ENCODE measurements at regions not wholly inside any gene's neighbourhood (a gene's known extent, or its start where the extent isn't known, plus 50 kb on each side); places are given as distances from the start of the nearest gene placed in this dataset.

DNA sequence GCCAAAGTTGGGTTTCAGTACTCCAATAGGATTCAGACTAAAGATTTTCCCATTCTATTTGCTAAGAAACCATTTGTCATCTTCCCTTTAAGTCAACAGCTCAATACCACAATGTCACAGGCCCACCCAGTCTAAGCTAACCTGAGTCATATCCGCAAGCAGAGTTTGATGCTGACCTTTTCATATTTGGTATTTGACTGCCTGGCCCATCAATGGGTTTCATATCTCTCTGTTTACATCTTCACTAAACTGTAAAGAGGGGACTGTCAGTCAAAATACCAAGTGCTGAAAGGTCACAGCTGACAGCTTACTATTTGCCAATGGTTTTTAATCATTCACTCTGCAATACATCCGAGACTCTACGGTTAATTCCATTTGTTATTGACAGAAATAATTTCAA lies 707.5 kb upstream of the ACTRT1 start:
- POLR2A ChIA-PET: no interaction called here
- Histone ChIP-seq H2AFZ (ENCODE audit: control insufficient read depth, low read depth, low read length) (no peak overlapping the region), H3K4me2 (ENCODE audit: control insufficient read depth, insufficient read depth) (no peak overlapping the region), H3K36me3 (ENCODE audit: control insufficient read depth in 2 of 2, insufficient read depth in 2 of 2, low read length in 1 of 2) (no peaks in the 10 kb centered on the region), H3K4me1 (ENCODE audit: control insufficient read depth, insufficient read depth, low read length) (no peaks in the 10 kb centered on the region), H4K20me1 (ENCODE audit: control insufficient read depth, insufficient read depth) (no peaks in the 10 kb centered on the region), H3K4me3 (no peak overlapping the region), H3K9me3 (replicated peaks; ENCODE audit: control insufficient read depth, insufficient read depth, low read length) (no peaks in the 10 kb centered on the region), H3K27me3 (replicated peaks in 1 of 2; ENCODE audit: control insufficient read depth in 2 of 2, insufficient read depth in 2 of 2, low read length in 1 of 2) (no peaks in the 10 kb centered on the region), H3K9ac (ENCODE audit: control insufficient read depth, insufficient read depth, low read length) (no peak overlapping the region), H3K79me2 (ENCODE audit: control insufficient read depth, insufficient read depth, low read length) (no peaks in the 10 kb centered on the region), H3K27ac (ENCODE audit: control insufficient read depth, insufficient read depth) (no peak overlapping the region)
- FAIRE-seq (no peak), ATAC-seq (no peak), DNase-seq (ENCODE audit: low read depth, low spot score) (no peak)
- SMC1A ChIA-PET (ENCODE audit: uncharacterized antibody, unreplicated experiment): no interaction called here
- RAD21 ChIA-PET (ENCODE audit: unreplicated experiment): no interaction called here
- no peak for TF ChIP-seq ESRRA (IDR thresholded peaks at IDR 0.05; ENCODE audit: low read length)
- no peak for TF ChIP-seq RBBP5 (conservative IDR thresholded peaks at IDR 0.05)
- no peak for TF ChIP-seq BCL11A (IDR thresholded peaks at IDR 0.05; ENCODE audit: low read depth, low read length)
- TF ChIP-seq SPI1 (IDR thresholded peaks at IDR 0.05; ENCODE audit: borderline replicate concordance, insufficient read depth, low read depth, low read length): no peak
- no peak for TF ChIP-seq RUNX3 (IDR thresholded peaks at IDR 0.05; ENCODE audit: low read length)
- TF ChIP-seq, protein P1, sequence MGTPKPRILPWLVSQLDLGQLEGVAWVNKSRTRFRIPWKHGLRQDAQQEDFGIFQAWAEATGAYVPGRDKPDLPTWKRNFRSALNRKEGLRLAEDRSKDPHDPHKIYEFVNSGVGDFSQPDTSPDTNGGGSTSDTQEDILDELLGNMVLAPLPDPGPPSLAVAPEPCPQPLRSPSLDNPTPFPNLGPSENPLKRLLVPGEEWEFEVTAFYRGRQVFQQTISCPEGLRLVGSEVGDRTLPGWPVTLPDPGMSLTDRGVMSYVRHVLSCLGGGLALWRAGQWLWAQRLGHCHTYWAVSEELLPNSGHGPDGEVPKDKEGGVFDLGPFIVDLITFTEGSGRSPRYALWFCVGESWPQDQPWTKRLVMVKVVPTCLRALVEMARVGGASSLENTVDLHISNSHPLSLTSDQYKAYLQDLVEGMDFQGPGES (IDR thresholded peaks at IDR 0.05): no peak
- no peak for TF ChIP-seq JUNB (IDR thresholded peaks at IDR 0.05)
- TF ChIP-seq, protein P2, sequence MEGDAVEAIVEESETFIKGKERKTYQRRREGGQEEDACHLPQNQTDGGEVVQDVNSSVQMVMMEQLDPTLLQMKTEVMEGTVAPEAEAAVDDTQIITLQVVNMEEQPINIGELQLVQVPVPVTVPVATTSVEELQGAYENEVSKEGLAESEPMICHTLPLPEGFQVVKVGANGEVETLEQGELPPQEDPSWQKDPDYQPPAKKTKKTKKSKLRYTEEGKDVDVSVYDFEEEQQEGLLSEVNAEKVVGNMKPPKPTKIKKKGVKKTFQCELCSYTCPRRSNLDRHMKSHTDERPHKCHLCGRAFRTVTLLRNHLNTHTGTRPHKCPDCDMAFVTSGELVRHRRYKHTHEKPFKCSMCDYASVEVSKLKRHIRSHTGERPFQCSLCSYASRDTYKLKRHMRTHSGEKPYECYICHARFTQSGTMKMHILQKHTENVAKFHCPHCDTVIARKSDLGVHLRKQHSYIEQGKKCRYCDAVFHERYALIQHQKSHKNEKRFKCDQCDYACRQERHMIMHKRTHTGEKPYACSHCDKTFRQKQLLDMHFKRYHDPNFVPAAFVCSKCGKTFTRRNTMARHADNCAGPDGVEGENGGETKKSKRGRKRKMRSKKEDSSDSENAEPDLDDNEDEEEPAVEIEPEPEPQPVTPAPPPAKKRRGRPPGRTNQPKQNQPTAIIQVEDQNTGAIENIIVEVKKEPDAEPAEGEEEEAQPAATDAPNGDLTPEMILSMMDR (IDR thresholded peaks at IDR 0.05 in 2 of 3, conservative IDR thresholded peaks at IDR 0.05 in 1 of 3; ENCODE audit: control insufficient read depth in 2 of 3, extremely low read depth in 1 of 3, insufficient read depth in 1 of 3, low read depth in 3 of 3, low read length in 3 of 3): no peak
- no peak for TF ChIP-seq TCF12 (IDR thresholded peaks at IDR 0.05; ENCODE audit: low read depth, low read length)
- TF ChIP-seq NBN (IDR thresholded peaks at IDR 0.05): no peak
- TF ChIP-seq, protein P3, sequence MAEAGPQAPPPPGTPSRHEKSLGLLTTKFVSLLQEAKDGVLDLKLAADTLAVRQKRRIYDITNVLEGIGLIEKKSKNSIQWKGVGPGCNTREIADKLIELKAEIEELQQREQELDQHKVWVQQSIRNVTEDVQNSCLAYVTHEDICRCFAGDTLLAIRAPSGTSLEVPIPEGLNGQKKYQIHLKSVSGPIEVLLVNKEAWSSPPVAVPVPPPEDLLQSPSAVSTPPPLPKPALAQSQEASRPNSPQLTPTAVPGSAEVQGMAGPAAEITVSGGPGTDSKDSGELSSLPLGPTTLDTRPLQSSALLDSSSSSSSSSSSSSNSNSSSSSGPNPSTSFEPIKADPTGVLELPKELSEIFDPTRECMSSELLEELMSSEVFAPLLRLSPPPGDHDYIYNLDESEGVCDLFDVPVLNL (IDR thresholded peaks at IDR 0.05; ENCODE audit: low read depth, low read length): no peak
- TF ChIP-seq, protein P4, sequence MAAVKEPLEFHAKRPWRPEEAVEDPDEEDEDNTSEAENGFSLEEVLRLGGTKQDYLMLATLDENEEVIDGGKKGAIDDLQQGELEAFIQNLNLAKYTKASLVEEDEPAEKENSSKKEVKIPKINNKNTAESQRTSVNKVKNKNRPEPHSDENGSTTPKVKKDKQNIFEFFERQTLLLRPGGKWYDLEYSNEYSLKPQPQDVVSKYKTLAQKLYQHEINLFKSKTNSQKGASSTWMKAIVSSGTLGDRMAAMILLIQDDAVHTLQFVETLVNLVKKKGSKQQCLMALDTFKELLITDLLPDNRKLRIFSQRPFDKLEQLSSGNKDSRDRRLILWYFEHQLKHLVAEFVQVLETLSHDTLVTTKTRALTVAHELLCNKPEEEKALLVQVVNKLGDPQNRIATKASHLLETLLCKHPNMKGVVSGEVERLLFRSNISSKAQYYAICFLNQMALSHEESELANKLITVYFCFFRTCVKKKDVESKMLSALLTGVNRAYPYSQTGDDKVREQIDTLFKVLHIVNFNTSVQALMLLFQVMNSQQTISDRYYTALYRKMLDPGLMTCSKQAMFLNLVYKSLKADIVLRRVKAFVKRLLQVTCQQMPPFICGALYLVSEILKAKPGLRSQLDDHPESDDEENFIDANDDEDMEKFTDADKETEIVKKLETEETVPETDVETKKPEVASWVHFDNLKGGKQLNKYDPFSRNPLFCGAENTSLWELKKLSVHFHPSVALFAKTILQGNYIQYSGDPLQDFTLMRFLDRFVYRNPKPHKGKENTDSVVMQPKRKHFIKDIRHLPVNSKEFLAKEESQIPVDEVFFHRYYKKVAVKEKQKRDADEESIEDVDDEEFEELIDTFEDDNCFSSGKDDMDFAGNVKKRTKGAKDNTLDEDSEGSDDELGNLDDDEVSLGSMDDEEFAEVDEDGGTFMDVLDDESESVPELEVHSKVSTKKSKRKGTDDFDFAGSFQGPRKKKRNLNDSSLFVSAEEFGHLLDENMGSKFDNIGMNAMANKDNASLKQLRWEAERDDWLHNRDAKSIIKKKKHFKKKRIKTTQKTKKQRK (IDR thresholded peaks at IDR 0.05; ENCODE audit: low read depth, low read length): no peak
- WGBS (ENCODE audit: insufficient coverage, insufficient replicate concordance, low lambda C conversion rate, missing lambda C conversion rate): 10% methylated on average over 3 of the region's 3 CpGs
- intact Hi-C loops (cut with micrococcal nuclease; ENCODE audit: unreplicated experiment) (no loop called here), in situ Hi-C loops (cut with MboI) (no loop called here)
- BruUV-seq (replicated peaks): no TSS peak
- CTCF ChIA-PET: no interaction called here
